HG03460 (cell line): ENCODE measurements at regions not wholly inside any gene's neighbourhood (a gene's known extent, or its start where the extent isn't known, plus 50 kb on each side); places are given as distances from the start of the nearest gene placed in this dataset.
"Not testable (repeated sequence)": the region's sequence is repeated elsewhere in the genome, so short reads cannot be mapped to it uniquely, and the experiment has no call there.

ENCODE experiments used
- ATAC-seq: cut with Tn5 transposase; IDR thresholded peaks from one replicate; pipeline ENCODE4 v1.9.1; 2021; ENCODE audit not compliant: unreplicated experiment

- no peak for ATAC-seq
Measured at GRCh38 chr11:91394073-91394726, 830.4 kb upstream of the FAT3 start.

- no peak for ATAC-seq
Measured at GRCh38 chr11:91382946-91383345, 841.7 kb upstream of the FAT3 start.

GRCh38 chr11:91374794-91375193, 849.8 kb upstream of the FAT3 start:
- ATAC-seq: no peak

GRCh38 chr11:91373497-91373896, 851.1 kb upstream of the FAT3 start:
- no peak for ATAC-seq

GRCh38 chr11:91366816-91367215, 857.8 kb upstream of the FAT3 start:
- no peak for ATAC-seq

- no peak for ATAC-seq
Measured at GRCh38 chr11:91365986-91366585, 858.5 kb upstream of the FAT3 start.

- ATAC-seq: no peak
Measured at GRCh38 chr11:91350931-91351330, 873.7 kb upstream of the FAT3 start.

GRCh38 chr11:91326751-91327150, 897.9 kb upstream of the FAT3 start:
- ATAC-seq: no peak

GRCh38 chr11:91326280-91326679, 898.3 kb upstream of the FAT3 start:
- no peak for ATAC-seq

GRCh38 chr11:91314521-91314920, 910.1 kb upstream of the FAT3 start:
- ATAC-seq: no peak

GRCh38 chr11:91312541-91312940, 912.1 kb upstream of the FAT3 start:
- ATAC-seq: no peak

GRCh38 chr11:91310085-91310484, 914.5 kb upstream of the FAT3 start:
- no peak for ATAC-seq

GRCh38 chr11:91308069-91308468, 916.5 kb upstream of the FAT3 start:
- ATAC-seq: no peak

GRCh38 chr11:91305402-91305801, 919.2 kb upstream of the FAT3 start:
- no peak for ATAC-seq

GRCh38 chr11:91303749-91304148, 920.9 kb upstream of the FAT3 start:
- ATAC-seq: no peak

GRCh38 chr11:91299980-91300379, 924.6 kb upstream of the FAT3 start:
- ATAC-seq: peak; percentile 75

GRCh38 chr11:91296629-91297028, 928.0 kb upstream of the FAT3 start:
- no peak for ATAC-seq

GRCh38 chr11:91295591-91295990, 929.0 kb upstream of the FAT3 start:
- no peak for ATAC-seq

- no peak for ATAC-seq
Measured at GRCh38 chr11:91293119-91293518, 931.5 kb upstream of the FAT3 start.

- no peak for ATAC-seq
Measured at GRCh38 chr11:91272089-91272488, 952.5 kb upstream of the FAT3 start.

GRCh38 chr11:91268512-91269295, 955.9 kb upstream of the FAT3 start:
- ATAC-seq: not testable (repeated sequence)

- no peak for ATAC-seq
Measured at GRCh38 chr11:91265946-91266345, 958.7 kb upstream of the FAT3 start.
